ENCODE measurements at regions not wholly inside any gene's neighbourhood (a gene's known extent, or its start where the extent isn't known, plus 50 kb on each side); places are given as distances from the start of the nearest gene placed in this dataset.

DNA sequence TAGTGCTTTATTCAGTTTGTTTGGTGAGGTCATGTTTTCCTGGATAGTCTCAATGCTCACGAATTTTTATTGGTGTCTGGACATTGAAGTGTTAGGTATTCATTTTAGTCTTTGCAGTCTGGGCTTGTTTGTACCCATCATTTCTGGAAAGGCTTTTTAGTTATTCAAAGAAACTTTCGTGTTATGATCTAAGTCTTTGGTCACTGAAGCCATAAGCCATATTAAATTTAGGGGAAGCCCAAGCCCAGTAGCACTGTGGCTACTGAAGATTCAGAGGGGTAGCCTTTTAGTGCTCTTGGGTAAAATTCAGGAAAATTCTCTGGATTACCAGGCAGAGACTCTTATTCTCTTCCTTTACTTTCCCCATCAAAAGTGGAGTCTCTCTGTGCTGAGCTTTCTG lies 56.2 kb upstream of the PEX5L start:
- DNase-seq (ENCODE audit: low read depth), result no peak
- TF ChIP-seq, protein P1, sequence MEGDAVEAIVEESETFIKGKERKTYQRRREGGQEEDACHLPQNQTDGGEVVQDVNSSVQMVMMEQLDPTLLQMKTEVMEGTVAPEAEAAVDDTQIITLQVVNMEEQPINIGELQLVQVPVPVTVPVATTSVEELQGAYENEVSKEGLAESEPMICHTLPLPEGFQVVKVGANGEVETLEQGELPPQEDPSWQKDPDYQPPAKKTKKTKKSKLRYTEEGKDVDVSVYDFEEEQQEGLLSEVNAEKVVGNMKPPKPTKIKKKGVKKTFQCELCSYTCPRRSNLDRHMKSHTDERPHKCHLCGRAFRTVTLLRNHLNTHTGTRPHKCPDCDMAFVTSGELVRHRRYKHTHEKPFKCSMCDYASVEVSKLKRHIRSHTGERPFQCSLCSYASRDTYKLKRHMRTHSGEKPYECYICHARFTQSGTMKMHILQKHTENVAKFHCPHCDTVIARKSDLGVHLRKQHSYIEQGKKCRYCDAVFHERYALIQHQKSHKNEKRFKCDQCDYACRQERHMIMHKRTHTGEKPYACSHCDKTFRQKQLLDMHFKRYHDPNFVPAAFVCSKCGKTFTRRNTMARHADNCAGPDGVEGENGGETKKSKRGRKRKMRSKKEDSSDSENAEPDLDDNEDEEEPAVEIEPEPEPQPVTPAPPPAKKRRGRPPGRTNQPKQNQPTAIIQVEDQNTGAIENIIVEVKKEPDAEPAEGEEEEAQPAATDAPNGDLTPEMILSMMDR (conservative IDR thresholded peaks at IDR 0.05; ENCODE audit: control insufficient read depth, insufficient read depth, low read depth, low read length), result no peak
- H3K4me3 ChIP-seq (ENCODE audit: control insufficient read depth, low read depth, low read length), result no peak overlapping the region

DNA sequence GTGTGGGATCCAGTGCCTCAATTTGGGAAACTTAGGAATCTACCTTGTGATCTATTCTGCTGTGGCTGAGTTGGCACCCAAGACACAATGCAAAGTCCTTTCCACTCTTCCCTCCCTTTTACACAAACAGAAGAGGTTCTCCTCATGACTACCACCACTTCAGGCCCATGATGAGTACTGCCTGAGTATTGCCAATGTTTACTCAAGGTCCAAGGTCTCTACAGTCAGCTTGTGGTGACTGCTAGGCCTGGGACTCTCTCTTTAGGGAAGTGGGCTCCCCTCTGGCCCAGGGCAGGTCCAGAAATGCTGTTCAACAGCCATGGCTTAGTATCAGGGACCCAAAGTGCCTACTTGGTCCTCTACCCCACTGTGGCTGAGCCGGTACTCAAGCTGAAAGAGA lies 56.8 kb upstream of the PEX5L start:
- H3K4me3 ChIP-seq (ENCODE audit: control insufficient read depth, low read depth, low read length), result no peak overlapping the region
- TF ChIP-seq, protein P1 (conservative IDR thresholded peaks at IDR 0.05; ENCODE audit: control insufficient read depth, insufficient read depth, low read depth, low read length), result no peak
- no peak for DNase-seq (ENCODE audit: low read depth)

DNA sequence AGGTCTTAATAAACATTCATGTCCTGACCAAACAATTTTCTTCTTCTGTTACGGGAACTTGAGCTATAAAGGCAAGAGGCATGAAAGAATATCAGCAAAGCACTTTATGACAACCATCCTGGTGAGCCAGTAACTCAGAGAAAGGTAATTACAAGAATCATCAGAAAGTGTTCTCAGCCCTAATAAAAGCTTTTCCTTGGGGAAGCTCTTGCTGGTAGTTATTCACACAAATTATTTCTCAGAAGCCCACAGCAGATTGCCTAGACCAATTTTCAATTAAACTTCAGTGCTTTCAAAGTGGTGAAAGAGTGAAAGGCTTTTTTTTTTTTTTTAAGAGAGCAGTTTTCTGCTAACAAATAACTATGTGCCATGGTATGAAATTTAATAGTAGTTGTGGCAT lies 60.9 kb upstream of the PEX5L start:
- TF ChIP-seq, protein P1 (conservative IDR thresholded peaks at IDR 0.05; ENCODE audit: control insufficient read depth, insufficient read depth, low read depth, low read length), result no peak
- DNase-seq (ENCODE audit: low read depth), result no peak
- H3K4me3 ChIP-seq (ENCODE audit: control insufficient read depth, low read depth, low read length), result no peak overlapping the region

DNA sequence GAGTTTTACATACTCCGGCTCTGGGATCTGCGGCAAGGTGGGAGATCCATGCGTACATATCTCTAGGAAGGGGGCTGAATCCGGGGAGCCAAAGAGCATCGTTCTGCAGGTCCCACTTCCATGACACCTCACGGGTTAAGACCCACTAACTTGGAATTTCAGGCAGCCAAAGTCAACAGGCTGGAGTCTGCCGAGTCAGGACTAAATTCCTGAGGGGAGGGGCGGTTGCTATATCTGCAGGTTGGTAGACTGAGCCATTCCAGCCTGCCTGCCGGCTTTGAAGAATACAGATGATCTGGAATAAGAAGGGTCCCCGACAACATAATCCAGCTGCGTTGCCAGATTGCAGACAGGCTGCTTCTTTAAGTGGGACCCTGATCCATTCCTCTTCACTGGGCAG lies 65.4 kb upstream of the PEX5L start:
- TF ChIP-seq, protein P1 (conservative IDR thresholded peaks at IDR 0.05; ENCODE audit: control insufficient read depth, insufficient read depth, low read depth, low read length), result no peak
- DNase-seq (ENCODE audit: low read depth), result no peak
- no peak overlapping the region for H3K4me3 ChIP-seq (ENCODE audit: control insufficient read depth, low read depth, low read length)

DNA sequence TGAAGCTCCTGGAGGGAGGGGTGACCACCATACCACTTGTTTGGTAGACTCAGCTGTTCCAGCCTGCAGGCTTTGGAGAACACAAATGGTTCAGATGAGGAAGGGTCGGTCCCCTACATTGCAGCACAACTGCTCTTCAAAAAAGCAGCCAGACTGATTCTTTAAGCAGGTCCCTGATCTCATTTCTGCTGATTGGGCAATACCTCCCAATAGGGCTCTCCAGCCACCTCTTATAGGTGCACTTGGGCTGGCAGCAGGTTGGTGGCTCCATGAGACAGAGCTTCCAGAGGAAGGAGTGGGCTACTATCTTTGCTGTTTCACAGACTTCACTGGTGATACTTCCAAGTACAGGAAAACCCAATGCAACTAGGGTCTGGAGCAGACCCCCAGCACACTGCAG lies 65.9 kb upstream of the PEX5L start:
- no peak overlapping the region for H3K4me3 ChIP-seq (ENCODE audit: control insufficient read depth, low read depth, low read length)
- no peak for DNase-seq (ENCODE audit: low read depth)
- TF ChIP-seq, protein P1 (conservative IDR thresholded peaks at IDR 0.05; ENCODE audit: control insufficient read depth, insufficient read depth, low read depth, low read length), result no peak

DNA sequence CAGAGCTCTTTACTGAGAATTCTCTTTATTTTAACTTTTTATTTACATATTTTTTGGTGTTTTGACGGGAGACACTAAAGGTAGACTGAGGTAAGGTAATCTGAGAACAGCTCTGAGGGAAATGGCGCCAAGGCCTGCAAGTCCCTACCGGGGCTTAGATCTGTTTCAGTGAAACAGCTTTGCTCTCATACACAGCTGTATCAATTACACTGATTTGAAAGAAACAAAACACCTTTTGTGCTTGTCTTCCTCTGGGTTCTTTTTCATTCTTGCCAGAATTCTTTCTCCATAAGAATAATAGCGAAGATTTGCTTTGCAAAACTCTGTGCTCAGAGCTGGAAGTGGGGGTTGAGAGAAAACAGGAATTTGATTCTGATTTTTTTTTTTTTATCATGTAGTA lies 79.5 kb upstream of the PEX5L start:
- TF ChIP-seq, protein P1 (conservative IDR thresholded peaks at IDR 0.05; ENCODE audit: control insufficient read depth, insufficient read depth, low read depth, low read length), result no peak
- H3K4me3 ChIP-seq (ENCODE audit: control insufficient read depth, low read depth, low read length), result no peak overlapping the region
- no peak for DNase-seq (ENCODE audit: low read depth)

DNA sequence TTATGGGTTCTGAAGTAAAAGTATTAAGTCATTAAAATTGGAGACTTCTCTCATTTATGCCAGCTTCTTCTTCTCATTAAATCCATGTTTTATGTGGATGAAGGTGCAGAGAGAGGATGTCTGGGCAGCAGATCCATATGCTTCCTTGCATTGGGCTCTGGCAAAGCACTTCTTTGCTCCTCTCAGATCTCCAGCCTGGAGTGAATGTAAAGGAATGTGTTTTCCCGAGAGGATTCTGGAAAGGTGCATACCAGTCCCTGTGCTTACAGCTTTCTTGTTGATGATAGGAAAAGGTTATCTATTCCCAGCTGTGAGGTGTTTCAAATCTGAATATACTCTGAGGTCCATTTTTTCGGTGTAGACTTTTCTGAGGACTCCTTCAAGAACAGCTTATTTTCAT lies 79.9 kb upstream of the PEX5L start:
- H3K4me3 ChIP-seq (ENCODE audit: control insufficient read depth, low read depth, low read length), result no peak overlapping the region
- DNase-seq (ENCODE audit: low read depth), result no peak
- TF ChIP-seq, protein P1 (conservative IDR thresholded peaks at IDR 0.05; ENCODE audit: control insufficient read depth, insufficient read depth, low read depth, low read length), result no peak

Measured in fibroblast of mammary gland (primary cell).